GM12892 (cell line): ENCODE measurements at regions not wholly inside any gene's neighbourhood (a gene's known extent, or its start where the extent isn't known, plus 50 kb on each side); places are given as distances from the start of the nearest gene placed in this dataset.

Experiments
- DNase-seq: peaks from one replicate; pipeline ENCODE4 v3.0.0; 2011; ENCODE audit not compliant: insufficient read length
- FAIRE-seq: peaks from 2 replicates; lab custom pipeline; 2011; peaks lifted over from hg19 to GRCh38; lab: Jason Lieb, UNC
- POLR2A ChIP-seq: IDR thresholded peaks from 2 replicates; pipeline ENCODE4 v1.6.1; 2011; ENCODE audit warnings: low read depth, low read length, control low read depth
- POLR2AphosphoS5 ChIP-seq: IDR thresholded peaks from 2 replicates; pipeline ENCODE4 v1.6.1; 2011; ENCODE audit warnings: low read depth, low read length, control low read depth
- TAF1 ChIP-seq: IDR thresholded peaks from 2 replicates; pipeline ENCODE4 v1.6.1; 2011; ENCODE audit warnings: low read depth, mild to moderate bottlenecking, control low read depth, low read length, borderline replicate concordance

DNA sequence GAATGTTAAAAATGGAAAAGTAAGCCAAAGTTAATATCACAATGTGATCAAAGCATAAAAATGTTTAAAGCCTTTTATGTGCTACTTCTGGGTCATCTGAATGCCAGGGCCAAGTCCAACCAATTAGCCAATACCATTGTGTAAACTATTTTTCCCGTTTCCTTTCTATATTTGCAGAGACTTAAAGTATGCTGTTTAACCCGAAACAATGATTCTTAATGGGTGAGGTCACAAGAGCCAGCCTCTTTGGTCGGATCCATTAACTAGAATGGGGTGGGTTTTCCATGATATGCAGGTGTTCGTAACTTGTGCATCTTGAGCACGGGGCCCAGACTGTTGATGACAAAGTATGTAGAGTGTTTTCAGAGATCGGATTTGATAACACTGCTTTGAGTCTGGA is 111.3 kb upstream of the IGFBP3 start:
- TF ChIP-seq TAF1 = no peak
- TF ChIP-seq POLR2A = no peak
- no peak for TF ChIP-seq POLR2AphosphoS5
- no peak for DNase-seq
- no peak for FAIRE-seq

DNA sequence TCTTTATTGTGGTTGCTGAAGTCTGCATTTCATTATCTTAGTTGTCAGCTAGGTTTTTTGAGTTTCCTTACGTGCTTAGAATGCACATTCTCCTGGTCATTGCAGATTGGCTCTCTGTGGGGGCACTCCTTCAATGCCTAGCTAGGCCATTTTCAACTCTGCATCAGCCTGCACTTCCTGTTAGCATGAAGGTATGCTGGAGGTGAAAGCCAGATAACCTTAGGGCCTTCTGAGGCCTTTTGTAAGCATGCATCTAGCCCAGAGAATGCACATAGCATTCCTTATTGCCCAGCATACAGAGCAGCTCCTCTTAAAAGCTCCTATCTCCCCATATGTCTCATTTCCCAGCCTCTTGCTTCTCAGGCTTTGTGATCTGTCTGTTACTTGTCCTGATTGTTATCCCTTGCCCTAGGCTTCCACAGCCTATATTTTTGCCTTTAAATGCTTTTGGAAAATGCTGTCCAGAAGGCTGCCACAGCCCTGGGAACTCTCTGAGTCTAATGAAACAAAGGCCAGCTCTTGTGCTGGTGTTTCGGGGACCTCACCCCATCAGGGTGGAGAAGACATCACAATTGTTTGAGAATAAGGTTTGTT is 108.1 kb upstream of the IGFBP3 start:
- no peak for DNase-seq
- FAIRE-seq = no peak
- TF ChIP-seq TAF1 (no peak), POLR2AphosphoS5 (no peak), POLR2A (no peak)

DNA sequence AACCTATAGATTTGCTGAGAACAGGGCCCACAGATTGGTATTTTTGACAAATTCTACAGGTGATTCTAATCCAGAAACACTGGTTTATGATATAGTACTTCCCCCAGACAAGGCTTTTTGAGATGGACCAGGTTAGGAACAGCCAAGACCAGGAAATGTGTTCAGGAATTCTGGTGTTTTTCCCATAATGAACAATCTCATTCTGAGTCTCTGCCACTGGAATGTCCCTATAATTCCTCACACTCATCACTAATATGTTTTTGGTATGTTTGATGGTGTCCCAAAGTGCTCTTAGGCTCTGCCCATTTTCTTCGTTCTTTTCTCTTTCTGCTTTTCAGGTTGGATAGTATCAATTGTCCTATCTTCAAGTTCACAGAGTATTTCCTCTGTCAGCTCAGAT is 107.2 kb upstream of the IGFBP3 start:
- TF ChIP-seq TAF1 = no peak
- no peak for TF ChIP-seq POLR2AphosphoS5
- no peak for TF ChIP-seq POLR2A
- FAIRE-seq (no peak), DNase-seq (no peak)

DNA sequence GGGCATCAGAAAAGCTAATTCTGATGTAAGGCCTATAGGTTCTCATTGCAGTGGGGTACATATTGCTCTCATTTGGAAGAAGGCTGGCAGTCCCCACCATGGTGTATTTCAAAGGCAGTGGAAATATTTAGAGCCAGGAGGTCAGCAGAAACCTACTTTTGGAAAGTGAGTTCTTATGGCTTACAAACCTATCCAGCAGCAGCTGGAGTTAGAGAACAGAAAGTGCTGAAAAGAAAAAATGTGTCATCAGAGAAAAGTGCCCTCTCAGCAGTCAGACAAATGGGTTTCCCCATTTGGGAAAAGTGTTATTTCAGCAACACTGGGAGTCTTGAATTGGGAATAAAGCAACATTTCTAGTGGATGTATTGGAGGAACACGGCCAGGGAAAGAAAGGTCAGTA is 105.7 kb upstream of the IGFBP3 start:
- TF ChIP-seq TAF1 = no peak
- TF ChIP-seq POLR2A = no peak
- TF ChIP-seq POLR2AphosphoS5 = no peak
- DNase-seq (no peak), FAIRE-seq (no peak)

DNA sequence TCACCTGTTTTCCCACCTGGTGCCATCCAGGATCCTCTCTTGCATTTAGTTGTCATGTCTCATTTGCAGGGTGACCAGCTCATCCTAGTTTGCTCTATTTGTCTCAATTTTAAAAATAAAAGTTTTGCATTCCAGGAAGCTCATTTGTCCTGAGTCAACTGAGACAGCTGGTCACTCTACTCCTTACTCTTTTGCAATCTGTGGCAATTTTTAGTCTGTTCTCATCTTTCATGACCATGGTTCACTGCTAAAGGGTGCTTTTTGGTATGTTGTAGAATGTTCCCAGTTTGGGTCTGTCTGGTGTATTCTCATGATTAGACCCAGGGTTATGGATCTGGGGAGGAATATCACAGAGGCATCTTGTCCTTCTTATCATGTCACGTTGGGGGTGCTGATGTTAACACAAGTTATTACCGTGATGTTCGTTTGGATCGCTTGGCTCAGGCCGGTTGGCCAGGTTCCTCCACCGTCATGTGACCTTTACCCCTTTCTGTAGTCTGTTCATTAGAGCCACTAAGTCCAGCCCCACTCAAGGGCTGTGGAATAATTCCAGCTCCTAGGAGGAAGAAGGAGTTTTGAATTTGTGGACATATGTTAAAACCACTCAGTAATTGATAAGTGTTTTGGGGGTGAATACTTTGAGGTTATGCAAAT is 103.3 kb upstream of the IGFBP3 start:
- TF ChIP-seq TAF1 (no peak), POLR2A (no peak), POLR2AphosphoS5 (no peak)
- DNase-seq (no peak), FAIRE-seq (no peak)

DNA sequence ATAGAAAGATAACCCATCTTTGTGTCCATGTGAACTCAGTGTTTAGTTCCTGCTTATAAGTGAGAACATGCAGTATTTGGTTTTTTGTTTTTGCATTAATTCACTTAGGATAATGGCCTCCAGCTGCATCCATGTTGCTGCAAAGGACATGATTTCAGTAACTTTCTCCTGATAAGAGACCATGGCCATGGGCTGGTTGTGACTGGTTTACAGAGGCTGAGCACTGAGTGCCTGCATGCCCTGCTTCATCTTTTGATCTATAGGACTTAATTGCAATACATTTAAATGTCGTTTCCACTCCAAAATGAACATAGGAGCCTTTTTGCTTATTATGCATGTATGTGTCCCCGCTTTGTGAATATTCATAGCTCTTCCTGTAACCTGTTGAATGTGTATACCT is 101.3 kb upstream of the IGFBP3 start:
- FAIRE-seq (no peak), DNase-seq (no peak)
- no peak for TF ChIP-seq POLR2AphosphoS5
- no peak for TF ChIP-seq POLR2A
- TF ChIP-seq TAF1 = no peak

DNA sequence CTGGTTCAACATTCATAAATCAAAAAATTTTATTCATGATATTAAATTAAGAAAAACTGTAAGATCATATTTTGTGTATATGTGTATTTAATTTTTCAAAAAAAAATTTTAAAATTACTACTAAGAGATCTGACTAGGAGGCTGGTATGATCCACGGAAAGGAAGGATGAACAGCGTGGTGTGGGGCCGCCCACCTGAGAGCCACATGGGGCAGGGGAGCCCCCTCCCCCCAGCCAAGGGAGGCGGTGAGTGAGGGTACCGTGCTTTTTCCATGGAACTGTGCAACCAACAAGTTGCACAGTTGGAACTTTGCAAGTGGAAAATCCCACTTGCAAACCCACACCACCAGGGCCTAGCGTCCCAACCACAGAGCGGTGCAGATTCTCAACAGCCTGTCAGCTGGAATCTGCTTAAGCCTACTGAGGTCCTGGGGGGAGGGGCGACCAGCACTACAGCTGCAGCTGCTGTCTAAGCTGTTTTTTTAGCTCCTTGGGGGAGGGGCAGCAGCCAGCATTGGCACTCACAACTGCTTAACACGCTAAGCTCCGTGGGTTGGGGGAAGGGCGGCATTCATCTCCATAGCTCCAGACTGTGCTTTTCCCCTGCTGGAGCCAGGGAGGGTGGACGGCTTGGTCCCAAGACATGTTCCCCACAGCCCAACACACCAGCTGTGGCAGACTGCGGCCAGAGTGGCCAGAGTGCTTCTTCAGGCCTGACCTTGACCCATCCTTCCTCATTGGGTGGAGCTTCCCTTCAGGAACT is 94.2 kb upstream of the IGFBP3 start:
- TF ChIP-seq POLR2AphosphoS5 (no peak), POLR2A (no peak), TAF1 (no peak)
- DNase-seq = no peak
- FAIRE-seq = no peak

DNA sequence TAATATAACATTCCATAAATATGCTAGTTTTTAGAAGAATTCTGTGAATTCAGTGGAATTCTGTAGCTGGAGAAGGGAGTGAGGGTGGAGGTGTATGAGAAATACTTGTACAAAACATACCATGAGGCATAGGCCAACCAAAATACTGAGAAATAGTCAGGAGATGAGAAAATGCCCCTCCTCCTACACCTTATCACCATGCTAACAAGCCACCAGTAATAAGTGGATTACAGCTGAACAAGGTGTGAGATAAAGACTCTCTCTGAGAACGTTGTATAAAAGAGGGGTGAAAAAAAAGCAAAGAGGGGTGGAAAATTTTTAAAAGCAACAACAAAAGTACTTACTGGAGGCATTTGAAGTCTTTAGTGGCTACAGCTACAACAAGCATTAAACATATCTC is 90.4 kb upstream of the IGFBP3 start:
- TF ChIP-seq TAF1 = no peak
- TF ChIP-seq POLR2AphosphoS5 = no peak
- no peak for TF ChIP-seq POLR2A
- FAIRE-seq (no peak), DNase-seq (no peak)

DNA sequence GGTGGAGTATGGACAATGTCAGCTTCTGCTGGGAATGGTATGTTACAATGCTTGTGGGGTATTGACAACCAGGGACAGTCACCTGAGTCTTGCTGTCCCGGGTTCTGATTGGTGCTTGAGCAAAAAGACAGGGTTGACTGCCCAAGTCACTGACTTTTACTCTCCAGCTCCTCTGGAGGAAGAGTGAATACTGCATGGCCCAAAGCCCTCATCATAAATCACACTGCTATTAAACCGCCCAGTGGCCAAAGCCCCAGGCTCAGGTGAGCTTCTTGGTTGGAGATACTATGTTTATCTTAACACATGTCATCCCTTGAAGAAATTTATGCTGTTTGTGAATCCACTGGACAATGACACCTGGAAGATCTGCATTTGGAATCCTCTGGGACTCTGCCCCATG is 90.0 kb upstream of the IGFBP3 start:
- TF ChIP-seq TAF1 (no peak), POLR2AphosphoS5 (no peak), POLR2A (no peak)
- FAIRE-seq = no peak
- no peak for DNase-seq

DNA sequence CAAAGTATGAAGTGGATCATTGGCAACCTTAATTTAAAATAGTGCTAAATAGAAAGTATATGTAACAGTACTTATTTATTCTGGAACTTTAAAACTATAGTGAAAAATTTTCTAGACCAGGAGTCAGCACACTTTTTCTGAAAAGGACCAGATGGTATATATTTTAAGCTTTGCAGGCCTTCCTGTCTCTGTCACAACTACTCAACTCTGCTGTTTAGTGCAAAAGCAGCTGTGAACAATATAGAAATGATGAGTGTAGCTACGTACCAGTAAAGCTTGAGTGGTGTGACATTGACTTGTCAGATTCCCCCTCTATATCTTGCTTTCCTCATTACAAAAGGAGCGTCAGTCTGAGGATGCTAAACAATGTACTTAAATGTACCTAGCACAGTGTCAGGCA is 88.1 kb upstream of the IGFBP3 start:
- FAIRE-seq (no peak), DNase-seq (no peak)
- TF ChIP-seq POLR2A (no peak), POLR2AphosphoS5 (no peak), TAF1 (no peak)

DNA sequence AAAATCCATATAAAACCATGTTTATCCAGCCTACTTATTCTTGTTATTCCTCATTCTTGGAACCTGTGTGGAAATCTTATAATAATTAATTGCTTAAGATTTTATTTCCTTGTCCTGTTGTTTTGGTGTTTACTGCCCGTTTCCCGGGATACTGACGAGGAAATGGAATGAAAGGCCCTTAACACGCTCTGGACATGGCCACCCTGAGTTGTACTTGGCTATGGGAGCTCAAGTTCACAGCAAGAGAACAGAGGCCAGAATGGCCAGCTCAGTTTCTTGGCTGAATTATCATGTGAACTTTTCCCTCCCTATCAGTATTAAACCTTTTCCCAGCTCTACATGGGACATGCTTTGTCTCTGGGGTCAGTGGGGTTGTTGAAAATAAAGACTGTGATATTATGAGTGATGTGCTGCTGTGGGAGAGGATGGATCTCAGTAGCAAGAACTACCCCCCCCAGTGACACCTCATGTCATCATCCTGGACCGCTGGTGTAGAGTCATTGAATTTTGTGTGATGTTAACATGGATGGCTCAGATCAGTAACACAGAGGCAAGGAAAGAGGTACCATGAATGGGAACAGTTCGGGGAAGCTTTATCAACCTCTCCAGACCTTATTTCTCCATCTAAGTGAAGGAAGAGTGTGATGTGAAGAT is 87.0 kb upstream of the IGFBP3 start:
- DNase-seq = no peak
- FAIRE-seq = no peak
- TF ChIP-seq POLR2A (no peak), TAF1 (no peak), POLR2AphosphoS5 (no peak)
